Lower leg skin (tissue), 4 donors: ENCODE measurements at regions not wholly inside any gene's neighbourhood (a gene's known extent, or its start where the extent isn't known, plus 50 kb on each side); places are given as distances from the start of the nearest gene placed in this dataset.

Experiments used
- DNase-seq, 2 donors: peaks; one replicate each; pipeline ENCODE4 v3.0.0-alpha.2; 2019; ENCODE audit warnings: low spot score in 2 of 2
- H3K4me3 ChIP-seq: fragments of 200-600 bp; sonication (generic); 2 replicates; pipeline ENCODE4 v1.5.1; 2017; ENCODE audit warnings: mild to moderate bottlenecking, low read depth; ENCODE audit not compliant: poor library complexity, severe bottlenecking
- POLR2A ChIP-seq, 2 donors: fragments of 450-650 bp; IDR thresholded peaks; one replicate each; pipeline ENCODE4 v1.6.1; 2016 to 2017; ENCODE audit warnings: antibody characterized with exemption in 2 of 2, mild to moderate bottlenecking in 1 of 2, moderate library complexity in 1 of 2
- WGBS, 2 donors: methylation state at CpG; one replicate each; pipeline ENCODE4 v1.1.5; 2018; 5-methylcytosine and 5-hydroxymethylcytosine counted together
- intact Hi-C: fragments of 100-400 bp; cut with DNase I; formaldehyde crosslinking; loops from one replicate; pipeline ENCODE4 v1.15.0; 2023; ENCODE audit warnings: low total_unique reads
- TF ChIP-seq, protein P1 (sequence below), 3 donors: fragments of 450-650 bp; IDR thresholded peaks; one replicate each; pipeline ENCODE4 v1.5.1; 2016; ENCODE audit warnings: antibody characterized with exemption in 3 of 3, mild to moderate bottlenecking in 3 of 3, moderate library complexity in 2 of 3

DNA sequence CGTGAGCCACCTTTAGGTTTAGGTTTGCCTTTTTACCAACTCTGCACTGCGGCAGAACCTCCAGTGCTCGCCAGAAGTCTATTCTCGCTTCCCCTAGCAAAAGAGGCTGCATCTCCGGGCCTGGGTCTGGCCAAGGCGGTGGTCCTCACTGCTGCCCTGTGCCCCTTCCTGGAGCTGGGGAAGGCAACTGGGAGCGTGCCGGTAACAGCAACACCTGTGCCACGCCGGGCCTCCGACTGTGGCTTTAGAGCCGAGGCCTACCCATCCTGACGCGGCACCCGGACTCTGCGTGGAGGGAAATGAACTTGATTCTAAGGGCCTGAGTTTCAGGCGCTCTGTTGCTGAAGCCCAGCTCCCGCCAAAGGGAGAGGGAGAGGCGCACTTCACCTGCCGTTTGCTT, 82.4 kb upstream of the SPATA31C2 start:
- DNase-seq: no peak
- 83 to 89% methylated on average over 20 of the region's 20 CpGs for WGBS, 2 donors
- intact Hi-C loops: no loop called here

DNA sequence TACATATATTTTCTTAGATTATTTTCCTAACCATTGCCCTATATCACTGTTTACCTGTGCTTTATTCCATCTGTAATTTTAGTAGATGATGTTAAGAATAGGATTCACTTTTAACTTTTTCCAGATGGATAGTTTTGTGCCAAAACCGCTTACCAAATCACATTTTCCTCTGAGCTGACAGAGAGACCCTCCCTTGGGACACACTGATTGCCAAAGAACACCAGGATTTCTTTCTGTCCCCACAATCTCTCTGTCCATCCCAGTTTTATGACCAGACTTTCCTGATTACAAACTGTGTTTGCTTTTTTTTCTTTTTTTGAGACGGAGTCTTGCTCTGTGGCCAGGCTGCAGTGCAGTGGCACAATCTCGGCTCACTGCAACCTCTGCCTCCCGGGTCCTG, 81.3 kb upstream of the SPATA31C2 start:
- WGBS, 2 donors: 52 to 59% methylated on average over 4 of the region's 4 CpGs
- no peak for TF ChIP-seq POLR2A (IDR thresholded peaks at IDR 0.05)
- TF ChIP-seq, protein P1, sequence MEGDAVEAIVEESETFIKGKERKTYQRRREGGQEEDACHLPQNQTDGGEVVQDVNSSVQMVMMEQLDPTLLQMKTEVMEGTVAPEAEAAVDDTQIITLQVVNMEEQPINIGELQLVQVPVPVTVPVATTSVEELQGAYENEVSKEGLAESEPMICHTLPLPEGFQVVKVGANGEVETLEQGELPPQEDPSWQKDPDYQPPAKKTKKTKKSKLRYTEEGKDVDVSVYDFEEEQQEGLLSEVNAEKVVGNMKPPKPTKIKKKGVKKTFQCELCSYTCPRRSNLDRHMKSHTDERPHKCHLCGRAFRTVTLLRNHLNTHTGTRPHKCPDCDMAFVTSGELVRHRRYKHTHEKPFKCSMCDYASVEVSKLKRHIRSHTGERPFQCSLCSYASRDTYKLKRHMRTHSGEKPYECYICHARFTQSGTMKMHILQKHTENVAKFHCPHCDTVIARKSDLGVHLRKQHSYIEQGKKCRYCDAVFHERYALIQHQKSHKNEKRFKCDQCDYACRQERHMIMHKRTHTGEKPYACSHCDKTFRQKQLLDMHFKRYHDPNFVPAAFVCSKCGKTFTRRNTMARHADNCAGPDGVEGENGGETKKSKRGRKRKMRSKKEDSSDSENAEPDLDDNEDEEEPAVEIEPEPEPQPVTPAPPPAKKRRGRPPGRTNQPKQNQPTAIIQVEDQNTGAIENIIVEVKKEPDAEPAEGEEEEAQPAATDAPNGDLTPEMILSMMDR (IDR thresholded peaks at IDR 0.05): no peak
- intact Hi-C loops: no loop called here
- H3K4me3 ChIP-seq: no peak overlapping the region
- DNase-seq: peak in 1 of 2 donors; percentile 31

More for the DNA sequence above, 82.4 kb upstream of the SPATA31C2 start:
- TF ChIP-seq, protein P1 (IDR thresholded peaks at IDR 0.05): no peak
- TF ChIP-seq POLR2A (IDR thresholded peaks at IDR 0.05): no peak
- no peak overlapping the region for H3K4me3 ChIP-seq

DNA sequence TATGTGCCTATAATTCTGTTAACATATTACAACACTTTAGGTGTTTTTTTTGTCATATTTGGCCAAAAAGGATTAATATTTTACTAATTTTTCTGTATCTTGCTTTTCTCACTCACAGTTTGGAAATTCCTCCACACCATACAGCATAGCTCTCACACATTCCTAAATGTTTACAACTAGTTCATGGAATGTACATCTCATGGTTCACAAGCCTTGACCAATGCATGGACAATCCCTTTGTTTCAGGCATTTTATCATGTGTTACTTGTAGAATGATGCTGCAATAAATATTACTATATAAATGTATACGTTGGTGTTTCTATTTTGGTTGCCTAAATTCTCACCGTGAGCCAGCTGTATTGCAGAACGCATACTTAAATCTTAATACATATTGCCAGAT, 80.5 kb upstream of the SPATA31C2 start:
- H3K4me3 ChIP-seq: no peak overlapping the region
- intact Hi-C loops: no loop called here
- no peak for DNase-seq
- TF ChIP-seq, protein P1 (IDR thresholded peaks at IDR 0.05): no peak
- TF ChIP-seq POLR2A (IDR thresholded peaks at IDR 0.05): no peak
- WGBS, 2 donors: 82 to 90% methylated on average over 3 of the region's 3 CpGs

DNA sequence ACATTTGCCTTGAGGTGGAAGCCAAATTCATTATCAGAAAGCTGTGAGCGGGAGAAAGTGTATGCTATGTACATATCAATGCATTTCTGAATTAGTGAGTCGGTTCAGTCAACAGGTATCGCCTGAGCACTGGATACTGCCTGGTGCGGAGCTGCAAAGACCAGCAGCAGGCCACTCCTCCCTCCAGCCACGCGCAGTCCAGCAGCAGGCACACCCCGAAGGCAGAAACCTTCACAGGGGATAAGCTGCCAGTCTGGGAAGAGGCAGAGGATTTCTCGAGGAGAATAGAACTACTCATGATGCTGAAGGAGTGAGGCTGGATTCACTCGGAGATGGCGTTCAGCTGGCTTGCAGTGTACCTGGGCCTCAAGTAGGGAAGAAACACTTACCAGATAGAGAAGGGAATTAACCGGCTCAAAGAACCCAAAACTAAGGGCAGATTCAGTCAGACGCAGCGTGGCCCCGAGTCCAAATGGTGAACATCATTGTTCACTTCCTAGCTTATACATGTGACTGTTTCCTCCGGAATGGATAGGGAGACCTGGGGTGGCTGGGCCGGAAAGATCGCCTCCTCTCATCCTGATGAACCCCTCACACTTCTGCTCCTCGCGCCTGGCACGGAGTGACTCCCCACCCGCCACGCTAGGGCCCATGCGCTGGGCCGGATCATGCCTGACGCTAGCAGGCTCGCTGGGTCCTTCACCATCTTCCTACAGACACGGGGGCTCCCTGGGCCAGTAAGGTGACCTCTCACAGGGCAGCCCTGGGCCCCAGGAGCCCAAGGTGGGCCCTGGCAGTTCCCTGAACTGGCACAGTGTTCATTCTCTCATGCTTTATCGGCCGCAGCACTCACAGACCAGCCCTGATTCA, 78.1 kb upstream of the SPATA31C2 start:
- intact Hi-C loops: no loop called here
- H3K4me3 ChIP-seq: no peak overlapping the region
- 86 to 88% methylated on average over 28 to 29 of the region's 29 CpGs for WGBS, 2 donors
- TF ChIP-seq POLR2A (IDR thresholded peaks at IDR 0.05): no peak
- TF ChIP-seq, protein P1 (IDR thresholded peaks at IDR 0.05): no peak
- DNase-seq: no peak

DNA sequence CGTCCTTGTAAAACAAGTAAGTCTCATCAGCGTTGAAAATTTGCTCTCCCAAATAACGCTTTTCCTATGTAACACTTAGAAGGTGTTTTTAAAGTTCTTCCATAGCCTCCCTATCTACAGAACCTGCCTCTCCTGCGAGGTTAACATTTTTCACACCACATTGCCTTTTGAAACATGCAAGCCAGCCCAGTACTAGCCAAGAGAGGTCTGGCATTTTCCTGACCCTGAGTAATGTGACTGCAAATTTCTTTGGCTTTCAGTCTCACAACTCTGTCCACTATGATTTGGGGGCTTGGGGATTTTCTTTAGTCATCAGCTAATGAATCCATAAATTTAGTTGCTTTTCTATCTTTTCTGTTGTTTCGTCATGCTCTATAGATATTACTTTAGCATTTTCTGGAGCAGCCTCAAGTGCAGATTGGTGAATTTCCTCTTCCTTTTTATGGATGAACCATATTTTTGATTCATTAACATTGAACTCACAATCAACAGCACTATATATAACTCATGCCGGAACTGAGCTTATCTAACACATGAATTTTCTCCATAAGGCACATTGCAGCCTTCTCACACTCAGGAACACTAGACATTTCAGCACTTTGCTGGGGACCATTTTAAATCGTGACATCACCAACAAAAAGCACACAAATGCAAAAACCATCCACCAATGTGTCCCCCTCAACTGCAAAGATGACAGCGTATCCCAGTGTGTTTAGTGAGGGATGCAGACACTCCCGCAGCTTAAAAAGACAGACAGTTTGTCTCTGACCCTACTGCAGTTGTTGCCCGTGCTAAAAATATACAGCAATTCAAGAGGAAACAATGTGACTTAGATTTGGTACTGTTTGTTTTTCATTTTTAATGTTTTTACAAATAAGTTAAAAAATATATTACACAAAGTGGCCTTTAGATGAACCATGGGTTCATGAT, 77.2 kb upstream of the SPATA31C2 start:
- no peak overlapping the region for H3K4me3 ChIP-seq
- WGBS, 2 donors: 62 to 66% methylated on average over 10 of the region's 10 CpGs
- TF ChIP-seq, protein P1 (IDR thresholded peaks at IDR 0.05): no peak
- TF ChIP-seq POLR2A (IDR thresholded peaks at IDR 0.05): no peak
- intact Hi-C loops: no loop called here
- DNase-seq: no peak
